Bronchial epithelial cell (primary cell): ENCODE measurements at regions not wholly inside any gene's neighbourhood (a gene's known extent, or its start where the extent isn't known, plus 50 kb on each side); places are given as distances from the start of the nearest gene placed in this dataset.

Experiments
- DNase-seq: peaks from one replicate; pipeline ENCODE4 v3.0.0-alpha.2; 2010; ENCODE audit warnings: low read depth
- FAIRE-seq: peaks from 2 replicates; lab custom pipeline; 2011; peaks lifted over from hg19 to GRCh38; lab: Jason Lieb, UNC
- H3K27me3 ChIP-seq: 2 replicates; pipeline ENCODE4 v1.5.1; 2011; ENCODE audit warnings: low read length; ENCODE audit not compliant: control insufficient read depth, insufficient read depth
- H3K36me3 ChIP-seq: 2 replicates; pipeline ENCODE4 v1.5.1; 2011; ENCODE audit warnings: low read length; ENCODE audit not compliant: control insufficient read depth, insufficient read depth
- H3K4me3 ChIP-seq: 2 replicates; pipeline ENCODE4 v1.5.1; 2011; ENCODE audit warnings: mild to moderate bottlenecking, low read depth, low read length, control low read depth
- CTCF ChIP-seq: IDR thresholded peaks from 2 replicates; pipeline ENCODE4 v1.5.1; 2011; ENCODE audit warnings: mild to moderate bottlenecking, moderate library complexity, low read length, control low read depth, inconsistent platforms; ENCODE audit not compliant: insufficient read depth, severe bottlenecking

GRCh38 chr5:86918246-86918645 lies 300.5 kb downstream of the COX7C start:
- no peak for DNase-seq
- Histone ChIP-seq H3K36me3 (no peaks in the 10 kb centered on the region), H3K27me3 (no peaks in the 10 kb centered on the region), H3K4me3 (no peak overlapping the region)
- TF ChIP-seq CTCF, result no peak
- FAIRE-seq, result no peak

GRCh38 chr5:86926033-86926432 lies 308.3 kb downstream of the COX7C start:
- no peak for TF ChIP-seq CTCF
- DNase-seq (no peak), FAIRE-seq (no peak)
- H3K27me3 ChIP-seq, result no peaks in the 10 kb centered on the region
- H3K36me3 ChIP-seq, result no peaks in the 10 kb centered on the region
- no peak overlapping the region for H3K4me3 ChIP-seq

- no peaks in the 10 kb centered on the region for H3K27me3 ChIP-seq
- no peaks in the 10 kb centered on the region for H3K36me3 ChIP-seq
- DNase-seq (no peak), FAIRE-seq (peak; percentile 64)
- no peak overlapping the region for H3K4me3 ChIP-seq
- TF ChIP-seq CTCF, result no peak
These were observed 311.5 kb downstream of the COX7C start for GRCh38 chr5:86929123-86929766.

- DNase-seq, result no peak
- no peak for TF ChIP-seq CTCF
- H3K27me3 ChIP-seq, result no peaks in the 10 kb centered on the region
- no peak for FAIRE-seq
- no peak overlapping the region for H3K4me3 ChIP-seq
- no peaks in the 10 kb centered on the region for H3K36me3 ChIP-seq
These were observed 315.9 kb upstream of the RASA1 start for GRCh38 chr5:86951761-86952160.

- Histone ChIP-seq H3K4me3 (no peak overlapping the region), H3K36me3 (no peaks in the 10 kb centered on the region), H3K27me3 (no peaks in the 10 kb centered on the region)
- FAIRE-seq (no peak), DNase-seq (no peak)
- no peak for TF ChIP-seq CTCF
These were observed 302.8 kb upstream of the RASA1 start for GRCh38 chr5:86964889-86965288.

- Histone ChIP-seq H3K27me3 (no peaks in the 10 kb centered on the region), H3K36me3 (no peaks in the 10 kb centered on the region), H3K4me3 (no peak overlapping the region)
- TF ChIP-seq CTCF, result peak; percentile 13
- DNase-seq (peak; percentile 55), FAIRE-seq (no peak)
These were observed 299.4 kb upstream of the RASA1 start for GRCh38 chr5:86968301-86968753.
